ENCODE measurements at regions not wholly inside any gene's neighbourhood (a gene's known extent, or its start where the extent isn't known, plus 50 kb on each side); places are given as distances from the start of the nearest gene placed in this dataset.

DNA sequence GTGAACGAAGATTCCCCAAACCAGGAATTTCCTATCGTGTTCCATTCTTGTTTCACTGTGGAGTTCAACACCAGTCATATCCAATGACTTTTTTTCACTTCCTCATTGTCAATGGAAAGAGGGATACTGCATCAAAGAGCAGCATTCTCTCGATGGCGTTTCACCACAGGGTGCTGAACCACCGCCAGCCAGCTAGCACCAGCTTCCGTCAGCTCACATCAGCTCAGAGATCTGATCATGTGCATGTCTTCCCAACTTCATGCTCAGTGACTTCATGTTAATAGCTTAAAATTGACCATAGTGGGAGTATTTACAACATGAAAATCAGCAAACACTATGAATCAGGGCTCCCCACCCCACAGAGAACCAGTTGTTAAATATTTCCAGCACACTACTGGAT, 359.9 kb downstream of the TNS1 start:
- no peak for DNase-seq
- intact Hi-C loops (cut with DNase I) = no loop called here

DNA sequence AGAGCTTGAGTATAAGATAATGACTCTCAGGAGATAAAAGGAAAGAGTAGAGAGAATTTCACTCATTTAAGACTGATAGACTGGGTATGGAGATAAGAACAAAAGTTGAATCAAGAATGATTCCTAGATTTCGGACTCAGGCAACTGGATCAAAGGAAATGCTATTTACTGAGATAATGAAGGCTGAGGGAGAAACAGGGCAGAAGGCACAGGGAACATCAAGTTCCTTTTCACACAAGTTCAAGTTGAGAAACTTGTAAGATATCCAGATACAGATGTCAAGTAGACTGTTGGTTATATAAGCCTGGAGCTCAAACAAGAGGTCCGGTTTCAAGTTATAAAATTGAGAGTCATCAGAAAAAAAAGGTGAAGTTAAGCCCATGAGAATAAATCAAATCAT, 360.8 kb downstream of the TNS1 start:
- intact Hi-C loops (cut with DNase I) = no loop called here
- DNase-seq = no peak

GRCh38 chr2:217639481-217639880, 363.3 kb downstream of the TNS1 start:
- DNase-seq = no peak
- intact Hi-C loops (cut with DNase I) = no loop called here

DNA sequence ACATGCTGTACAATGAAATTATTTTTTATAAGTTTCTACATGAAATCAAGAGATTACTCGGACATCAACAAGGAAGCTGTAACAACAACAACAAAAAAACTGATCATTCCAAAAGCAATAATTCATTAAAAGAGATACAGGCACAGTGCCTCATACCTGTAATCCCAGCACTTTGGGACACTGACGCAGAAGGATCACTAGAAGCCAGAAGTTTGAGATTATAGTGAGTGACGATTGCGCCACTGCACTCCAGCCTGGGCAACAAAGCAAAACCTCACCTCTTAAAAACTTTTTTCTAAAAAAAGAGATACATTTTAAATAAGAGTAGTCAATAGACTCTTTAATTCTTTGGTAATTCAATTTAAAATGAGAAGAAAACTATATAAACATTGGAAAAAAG, 364.3 kb downstream of the TNS1 start:
- intact Hi-C loops (cut with DNase I) = no loop called here
- DNase-seq = no peak

- intact Hi-C loops (cut with DNase I) = no loop called here
- DNase-seq = no peak
Measured at GRCh38 chr2:217638031-217638430, 364.8 kb downstream of the TNS1 start.

DNA sequence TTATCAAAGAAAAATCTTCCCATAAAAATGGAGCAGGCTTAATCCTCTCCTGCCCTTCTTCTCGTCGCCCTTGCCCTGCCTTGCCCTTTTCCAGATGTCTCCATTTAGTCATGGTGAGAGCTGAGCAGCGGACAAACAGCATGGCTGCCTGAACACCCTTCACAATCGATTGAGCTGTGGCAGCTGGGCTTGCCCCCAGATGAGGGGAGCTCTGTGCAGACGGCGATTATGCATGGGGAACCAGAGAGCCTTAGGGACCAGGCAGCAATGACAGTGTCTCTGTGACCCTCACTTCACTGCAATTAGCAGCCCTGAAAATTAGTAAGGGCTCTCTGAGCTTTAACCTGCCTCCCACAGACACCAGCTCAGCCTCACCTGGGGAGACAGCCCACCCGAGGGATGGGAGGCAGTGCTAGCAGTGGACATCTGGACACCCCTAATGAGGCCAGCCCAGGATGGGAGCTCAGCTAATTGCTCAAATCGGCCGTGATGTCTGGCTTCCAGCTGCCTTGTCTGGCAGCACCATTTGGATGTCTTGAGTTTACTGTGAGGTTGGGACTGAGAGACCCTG, 365.7 kb downstream of the TNS1 start:
- intact Hi-C loops (cut with DNase I) = no loop called here
- no peak for DNase-seq

- intact Hi-C loops (cut with DNase I) = no loop called here
- DNase-seq = no peak
Measured at GRCh38 chr2:217636578-217636977, 366.2 kb downstream of the TNS1 start.

DNA sequence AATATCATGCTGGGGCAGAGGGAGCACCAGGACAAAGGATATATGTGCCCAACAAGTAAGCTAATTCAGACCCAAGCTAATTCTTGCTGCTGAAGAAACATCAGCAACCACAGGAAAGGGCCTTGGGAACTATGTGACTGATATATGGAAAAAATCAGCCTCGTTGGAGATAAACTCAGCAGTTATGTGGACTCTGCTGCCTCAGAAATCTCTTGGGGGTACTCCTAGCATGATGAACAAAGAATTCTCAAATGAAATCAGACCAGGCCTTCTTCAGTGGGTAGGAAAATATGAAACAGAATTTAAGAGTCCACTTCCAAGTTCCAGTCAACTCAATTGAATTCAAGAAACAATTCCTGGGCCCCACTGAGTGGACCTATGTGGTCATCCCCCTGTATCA, 367.9 kb downstream of the TNS1 start:
- DNase-seq = no peak
- intact Hi-C loops (cut with DNase I) = no loop called here

GRCh38 chr2:217632043-217632442, 370.8 kb downstream of the TNS1 start:
- intact Hi-C loops (cut with DNase I) = no loop called here
- peak in 13 of 42 donors; percentile 8 to 46 (median 27) for DNase-seq

- no peak for DNase-seq
- intact Hi-C loops (cut with DNase I) = no loop called here
Measured at GRCh38 chr2:217631115-217631514, 371.7 kb downstream of the TNS1 start.

DNA sequence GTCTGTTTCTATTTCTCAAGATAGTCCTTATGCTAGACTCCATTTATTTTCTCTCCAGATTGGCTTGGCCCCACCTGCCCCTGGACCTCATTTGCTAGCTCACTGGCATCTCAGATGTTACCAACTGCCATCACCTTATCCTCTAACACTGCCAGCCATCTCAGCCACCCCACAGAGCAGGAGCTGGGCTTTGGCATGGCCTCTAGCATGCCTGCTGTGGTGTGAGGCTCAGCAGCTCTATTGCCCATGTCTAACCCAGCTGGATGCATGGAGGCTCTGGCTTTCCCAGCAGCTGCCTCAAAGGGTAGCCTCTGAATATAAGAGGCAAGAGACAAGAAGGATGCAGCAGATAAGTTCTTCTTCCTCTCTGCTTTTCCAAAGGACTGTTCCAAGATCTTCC, 373.4 kb downstream of the TNS1 start:
- intact Hi-C loops (cut with DNase I) = no loop called here
- no peak for DNase-seq

DNA sequence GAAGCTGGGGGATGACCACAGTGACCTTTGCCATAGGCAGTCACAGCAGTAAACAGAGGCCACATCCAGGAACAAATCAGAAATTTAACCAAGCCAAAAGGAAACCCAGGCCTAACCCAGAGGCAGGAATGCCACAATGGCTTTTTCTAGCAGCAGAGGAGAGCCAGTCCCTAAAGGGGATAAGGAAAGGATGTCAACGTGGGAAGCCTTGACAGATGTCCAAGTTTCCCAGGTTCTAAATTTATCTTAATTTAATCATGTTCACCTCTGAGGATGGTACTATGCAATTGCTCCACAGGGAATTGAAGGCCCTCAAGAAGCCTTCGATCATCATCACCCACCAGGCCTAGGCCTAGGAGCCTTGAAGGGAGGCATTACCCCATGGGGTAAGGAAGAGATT, 374.7 kb downstream of the TNS1 start:
- intact Hi-C loops (cut with DNase I) = no loop called here
- no peak for DNase-seq

DNA sequence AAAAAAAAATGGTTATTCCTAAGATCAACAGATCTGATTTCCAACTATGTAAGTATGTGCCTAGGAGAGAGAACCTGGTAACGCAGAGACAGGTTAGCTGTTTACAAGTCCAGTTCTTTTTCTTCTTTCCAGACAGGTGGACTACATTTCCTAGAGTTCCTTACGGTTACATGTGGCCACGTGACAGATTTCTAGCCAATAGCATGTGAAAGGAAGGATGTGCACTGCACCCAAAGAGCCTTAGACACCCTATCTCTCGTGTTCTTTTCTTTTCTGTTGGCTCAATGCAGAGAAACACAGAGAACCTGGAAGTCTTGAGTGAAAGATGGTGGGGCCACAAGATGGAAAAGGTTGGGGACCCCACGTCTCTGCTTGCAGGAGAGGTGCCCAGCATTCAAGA, 375.9 kb downstream of the TNS1 start:
- intact Hi-C loops (cut with DNase I) = no loop called here
- DNase-seq = no peak

- intact Hi-C loops (cut with DNase I) = no loop called here
- DNase-seq = no peak
Measured at GRCh38 chr2:217625557-217626169, 377.1 kb downstream of the TNS1 start.

DNA sequence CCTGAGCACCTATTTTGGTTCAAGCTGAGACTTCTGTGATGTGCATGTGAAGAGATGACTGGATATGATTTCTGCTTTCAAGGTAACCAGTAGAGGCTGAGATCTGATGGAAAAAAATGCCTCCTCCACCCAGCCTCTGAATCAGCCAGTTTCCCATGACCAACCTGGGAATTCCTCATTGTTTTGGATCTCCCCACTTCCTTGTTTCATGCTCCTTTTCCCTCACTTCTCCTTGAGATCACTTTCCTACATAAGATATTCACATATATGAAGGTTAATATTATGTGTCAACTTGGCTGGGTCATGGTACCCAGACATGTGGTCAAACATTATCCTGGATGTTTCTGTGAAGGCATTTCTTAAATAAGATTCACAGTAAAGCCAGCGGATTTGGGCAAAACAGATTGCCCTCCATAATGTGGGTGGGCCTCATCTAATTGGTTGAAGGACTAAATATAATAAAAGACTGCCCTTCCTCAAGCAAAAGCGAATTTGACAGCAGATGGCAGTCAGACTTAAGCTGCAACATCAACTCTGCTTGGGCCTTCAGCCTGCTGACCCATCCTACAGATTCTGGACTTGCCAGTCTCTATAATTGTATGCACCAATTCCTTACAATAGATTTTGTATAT, 379.4 kb downstream of the TNS1 start:
- DNase-seq = no peak
- intact Hi-C loops (cut with DNase I) = no loop called here

- peak in 28 of 42 donors; percentile 8 to 73 (median 26) for DNase-seq
- intact Hi-C loops (cut with DNase I) = no loop called here
Measured at GRCh38 chr2:217622205-217623060, 380.4 kb downstream of the TNS1 start.

DNA sequence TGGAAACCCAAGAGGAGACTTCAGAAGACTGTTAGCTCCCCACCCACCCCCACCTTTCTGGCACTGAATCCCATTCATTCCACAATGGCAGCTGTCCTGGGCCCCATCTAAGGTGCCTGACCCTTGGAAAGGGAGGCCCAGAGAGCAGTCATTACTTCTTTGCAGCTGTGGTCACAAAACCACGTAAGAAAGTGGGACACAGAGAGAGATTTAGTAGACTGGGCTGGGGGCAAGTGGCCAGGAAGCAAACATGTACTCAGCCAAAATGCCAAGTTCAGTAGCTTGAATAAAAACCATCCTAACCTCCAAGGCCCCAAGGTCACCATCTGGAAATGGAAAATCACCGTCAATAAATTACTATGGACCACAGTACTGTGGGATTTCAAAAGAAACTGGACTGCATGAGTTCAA, 381.4 kb downstream of the TNS1 start:
- DNase-seq = no peak
- intact Hi-C loops (cut with DNase I) = no loop called here

- intact Hi-C loops (cut with DNase I) = no loop called here
- DNase-seq = no peak
Measured at GRCh38 chr2:217618744-217619143, 384.1 kb downstream of the TNS1 start.

- no peak for DNase-seq
- intact Hi-C loops (cut with DNase I) = no loop called here
Measured at GRCh38 chr2:217617616-217618022, 385.2 kb downstream of the TNS1 start.

DNA sequence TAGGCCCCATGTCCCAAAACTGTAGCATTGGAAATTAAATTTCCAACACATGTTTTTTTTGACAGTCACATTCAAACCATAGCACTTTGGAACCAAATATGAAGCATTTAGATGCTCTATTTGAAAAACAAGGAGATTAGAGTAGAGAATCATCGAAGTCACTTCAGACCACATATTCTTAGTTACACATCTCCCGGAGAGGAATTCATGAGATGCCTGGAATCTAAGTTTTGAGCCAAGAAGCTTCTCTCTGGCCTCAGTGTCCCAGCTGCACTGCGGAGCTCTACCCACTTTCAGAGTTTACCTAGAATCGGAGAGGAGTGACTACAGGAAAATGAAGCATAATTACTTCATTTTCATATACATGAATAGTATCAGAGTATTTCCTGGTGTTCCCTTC, 385.9 kb downstream of the TNS1 start:
- intact Hi-C loops (cut with DNase I) = no loop called here

More for the DNA sequence above, 385.9 kb downstream of the TNS1 start:
- no peak for DNase-seq
